ENCODE measurements at regions not wholly inside any gene's neighbourhood (a gene's known extent, or its start where the extent isn't known, plus 50 kb on each side); places are given as distances from the start of the nearest gene placed in this dataset.

DNA sequence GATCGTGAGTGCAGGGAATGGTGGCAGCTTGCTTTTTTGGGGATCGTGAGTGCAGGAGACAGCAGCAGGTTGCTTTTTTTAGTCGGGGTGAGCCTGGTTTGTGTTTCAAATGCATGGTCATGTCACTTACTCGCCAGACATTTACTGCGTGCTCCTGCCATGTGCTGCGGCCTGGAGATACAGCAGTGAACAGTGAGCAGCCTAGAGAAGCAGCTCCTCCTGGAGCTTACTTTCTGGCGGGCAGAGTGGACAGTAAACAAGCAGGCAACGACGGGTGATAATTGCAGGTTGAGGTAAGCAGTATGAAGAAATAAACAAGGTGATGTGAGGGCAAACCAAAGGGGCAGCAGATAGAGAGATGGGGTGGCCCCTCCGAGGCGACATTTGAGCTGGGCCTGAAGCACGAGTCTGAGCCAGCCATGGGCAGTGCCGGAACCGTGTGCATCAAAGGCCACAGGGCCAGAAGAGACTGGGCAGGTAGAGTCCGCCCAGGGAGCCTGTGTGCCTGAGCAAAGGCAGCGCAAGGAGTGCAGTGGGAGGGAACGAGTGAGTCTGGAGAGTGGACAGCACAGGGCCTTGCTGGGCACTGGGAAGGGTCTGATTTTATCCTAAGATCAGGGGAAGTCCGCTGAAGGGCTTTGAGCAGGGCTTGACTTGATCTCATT lies 57.3 kb upstream of the RASA2 start:
- Histone ChIP-seq H4K20me1 (ENCODE audit: insufficient read depth, low read length) (peaks cover 9% of the 10 kb centered on the region), H3K79me2 (ENCODE audit: insufficient read depth, low read length) (peaks cover 77% of the 10 kb centered on the region), H3K27me3 (ENCODE audit: insufficient read depth, low read length) (no peaks in the 10 kb centered on the region), H3K36me3 (ENCODE audit: insufficient read depth, low read length) (peaks cover 24% of the 10 kb centered on the region), H3K27ac (ENCODE audit: low read depth, low read length) (no peak overlapping the region), H3K9me3 (ENCODE audit: insufficient read depth, low read depth, low read length) (no peaks in the 10 kb centered on the region), H3K4me2 (ENCODE audit: low read length) (no peak overlapping the region), H3K4me3 (ENCODE audit: insufficient read depth, low read depth, low read length) (no peak overlapping the region), H3K4me1 (ENCODE audit: insufficient read depth, low read length) (peaks cover 19% of the 10 kb centered on the region), H2AFZ (ENCODE audit: low read depth, low read length) (no peak overlapping the region), H3K9ac (ENCODE audit: low read length) (no peak overlapping the region)
- DNase-seq (ENCODE audit: low read depth) (no peak), FAIRE-seq (no peak)
- TF ChIP-seq EZH2 (IDR thresholded peaks at IDR 0.05; ENCODE audit: insufficient read depth, low read length), result no peak
- TF ChIP-seq, protein P1, sequence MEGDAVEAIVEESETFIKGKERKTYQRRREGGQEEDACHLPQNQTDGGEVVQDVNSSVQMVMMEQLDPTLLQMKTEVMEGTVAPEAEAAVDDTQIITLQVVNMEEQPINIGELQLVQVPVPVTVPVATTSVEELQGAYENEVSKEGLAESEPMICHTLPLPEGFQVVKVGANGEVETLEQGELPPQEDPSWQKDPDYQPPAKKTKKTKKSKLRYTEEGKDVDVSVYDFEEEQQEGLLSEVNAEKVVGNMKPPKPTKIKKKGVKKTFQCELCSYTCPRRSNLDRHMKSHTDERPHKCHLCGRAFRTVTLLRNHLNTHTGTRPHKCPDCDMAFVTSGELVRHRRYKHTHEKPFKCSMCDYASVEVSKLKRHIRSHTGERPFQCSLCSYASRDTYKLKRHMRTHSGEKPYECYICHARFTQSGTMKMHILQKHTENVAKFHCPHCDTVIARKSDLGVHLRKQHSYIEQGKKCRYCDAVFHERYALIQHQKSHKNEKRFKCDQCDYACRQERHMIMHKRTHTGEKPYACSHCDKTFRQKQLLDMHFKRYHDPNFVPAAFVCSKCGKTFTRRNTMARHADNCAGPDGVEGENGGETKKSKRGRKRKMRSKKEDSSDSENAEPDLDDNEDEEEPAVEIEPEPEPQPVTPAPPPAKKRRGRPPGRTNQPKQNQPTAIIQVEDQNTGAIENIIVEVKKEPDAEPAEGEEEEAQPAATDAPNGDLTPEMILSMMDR (IDR thresholded peaks at IDR 0.05; ENCODE audit: insufficient read depth, low read depth, low read length), result no peak
- Mint-ChIP-seq H3K27ac (ENCODE audit: unreplicated experiment) (no peak overlapping the region), H3K4me3 (ENCODE audit: unreplicated experiment) (no peak overlapping the region), H3K27me3 (ENCODE audit: low read depth, unreplicated experiment) (no peaks in the 10 kb centered on the region), H3K4me1 (ENCODE audit: low read depth, unreplicated experiment) (peaks cover 17% of the 10 kb centered on the region), H3K36me3 (ENCODE audit: low read depth, unreplicated experiment) (peaks cover 15% of the 10 kb centered on the region), H3K9me3 (ENCODE audit: unreplicated experiment) (no peaks in the 10 kb centered on the region)

DNA sequence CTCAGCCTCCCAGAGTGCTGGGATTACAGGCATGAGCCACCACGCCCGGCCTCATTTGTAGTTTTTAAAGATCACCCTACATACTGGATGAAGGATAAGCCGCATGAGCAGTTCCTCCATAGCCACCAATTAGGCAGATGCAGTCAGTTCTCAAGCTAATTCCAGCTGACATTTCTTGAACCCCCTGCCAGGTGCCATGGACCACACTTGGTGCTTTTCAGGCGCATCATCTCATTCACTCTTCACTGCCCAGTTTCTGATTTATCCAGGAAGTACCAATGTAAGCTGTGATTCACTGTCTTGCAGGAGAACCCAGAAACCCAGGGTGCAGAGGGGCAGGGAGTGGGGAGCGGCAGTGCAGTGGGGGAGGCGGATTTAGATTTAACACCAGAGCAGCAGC lies 56.5 kb upstream of the RASA2 start:
- no peak overlapping the region for H3K4me2 ChIP-seq (ENCODE audit: low read length)
- H3K27ac Mint-ChIP-seq (ENCODE audit: unreplicated experiment), result peak overlapping the region; percentile 26
- no peak overlapping the region for H3K27ac ChIP-seq (ENCODE audit: low read depth, low read length)
- no peak overlapping the region for H2AFZ ChIP-seq (ENCODE audit: low read depth, low read length)
- peaks cover 15% of the 10 kb centered on the region for H3K36me3 Mint-ChIP-seq (ENCODE audit: low read depth, unreplicated experiment)
- no peak overlapping the region for H3K9ac ChIP-seq (ENCODE audit: low read length)
- no peak overlapping the region for H3K4me3 ChIP-seq (ENCODE audit: insufficient read depth, low read depth, low read length)
- H3K27me3 Mint-ChIP-seq (ENCODE audit: low read depth, unreplicated experiment), result no peaks in the 10 kb centered on the region
- H3K27me3 ChIP-seq (ENCODE audit: insufficient read depth, low read length), result no peaks in the 10 kb centered on the region
- peaks cover 17% of the 10 kb centered on the region for H3K4me1 Mint-ChIP-seq (ENCODE audit: low read depth, unreplicated experiment)
- no peaks in the 10 kb centered on the region for H3K9me3 Mint-ChIP-seq (ENCODE audit: unreplicated experiment)
- H3K79me2 ChIP-seq (ENCODE audit: insufficient read depth, low read length), result peaks cover 69% of the 10 kb centered on the region
- no peak overlapping the region for H3K4me3 Mint-ChIP-seq (ENCODE audit: unreplicated experiment)
- no peaks in the 10 kb centered on the region for H3K9me3 ChIP-seq (ENCODE audit: insufficient read depth, low read depth, low read length)
- peaks cover 24% of the 10 kb centered on the region for H3K36me3 ChIP-seq (ENCODE audit: insufficient read depth, low read length)
- peaks cover 16% of the 10 kb centered on the region for H3K4me1 ChIP-seq (ENCODE audit: insufficient read depth, low read length)
- TF ChIP-seq EZH2 (IDR thresholded peaks at IDR 0.05; ENCODE audit: insufficient read depth, low read length), result no peak
- TF ChIP-seq, protein P1 (IDR thresholded peaks at IDR 0.05; ENCODE audit: insufficient read depth, low read depth, low read length), result no peak
- FAIRE-seq, result no peak
- no peak for DNase-seq (ENCODE audit: low read depth)
- peaks cover 9% of the 10 kb centered on the region for H4K20me1 ChIP-seq (ENCODE audit: insufficient read depth, low read length)

All from astrocyte (in vitro differentiated cells and primary cell).